ENCODE measurements at regions not wholly inside any gene's neighbourhood (a gene's known extent, or its start where the extent isn't known, plus 50 kb on each side); places are given as distances from the start of the nearest gene placed in this dataset.
"Not testable (repeated sequence)": the region's sequence is repeated elsewhere in the genome, so short reads cannot be mapped to it uniquely, and the experiment has no call there.

DNA sequence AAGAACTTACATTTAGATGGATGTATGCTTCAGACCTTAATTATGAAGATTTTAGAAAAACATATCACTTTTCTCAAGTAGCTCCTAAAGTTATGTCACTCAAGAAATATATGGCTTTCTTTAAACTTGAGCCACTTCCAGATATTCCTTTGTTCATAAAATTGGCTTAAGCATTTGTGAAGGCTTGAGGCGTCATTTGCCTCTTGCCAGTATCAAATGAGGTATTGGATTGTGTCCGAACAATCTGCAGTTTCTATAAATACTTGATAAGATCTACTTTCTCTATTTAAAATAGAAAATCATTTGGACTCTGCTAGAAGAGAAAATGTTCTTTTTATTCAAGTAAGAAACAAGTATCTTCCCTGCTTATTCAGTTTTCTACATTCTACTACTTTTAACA lies 102.6 kb downstream of the RSL24D1 start:
- DNase-seq: no peak
- no peaks in the 10 kb centered on the region for H3K27me3 ChIP-seq
- no peak for ATAC-seq (ENCODE audit: low FRiP score in 2 of 2)
- no peaks in the 10 kb centered on the region for H3K4me1 ChIP-seq
- H3K9me3 ChIP-seq: no peaks in the 10 kb centered on the region
- no peaks in the 10 kb centered on the region for H3K36me3 ChIP-seq
- TF ChIP-seq, protein P1, sequence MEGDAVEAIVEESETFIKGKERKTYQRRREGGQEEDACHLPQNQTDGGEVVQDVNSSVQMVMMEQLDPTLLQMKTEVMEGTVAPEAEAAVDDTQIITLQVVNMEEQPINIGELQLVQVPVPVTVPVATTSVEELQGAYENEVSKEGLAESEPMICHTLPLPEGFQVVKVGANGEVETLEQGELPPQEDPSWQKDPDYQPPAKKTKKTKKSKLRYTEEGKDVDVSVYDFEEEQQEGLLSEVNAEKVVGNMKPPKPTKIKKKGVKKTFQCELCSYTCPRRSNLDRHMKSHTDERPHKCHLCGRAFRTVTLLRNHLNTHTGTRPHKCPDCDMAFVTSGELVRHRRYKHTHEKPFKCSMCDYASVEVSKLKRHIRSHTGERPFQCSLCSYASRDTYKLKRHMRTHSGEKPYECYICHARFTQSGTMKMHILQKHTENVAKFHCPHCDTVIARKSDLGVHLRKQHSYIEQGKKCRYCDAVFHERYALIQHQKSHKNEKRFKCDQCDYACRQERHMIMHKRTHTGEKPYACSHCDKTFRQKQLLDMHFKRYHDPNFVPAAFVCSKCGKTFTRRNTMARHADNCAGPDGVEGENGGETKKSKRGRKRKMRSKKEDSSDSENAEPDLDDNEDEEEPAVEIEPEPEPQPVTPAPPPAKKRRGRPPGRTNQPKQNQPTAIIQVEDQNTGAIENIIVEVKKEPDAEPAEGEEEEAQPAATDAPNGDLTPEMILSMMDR (IDR thresholded peaks at IDR 0.05): no peak
- TF ChIP-seq POLR2A (IDR thresholded peaks at IDR 0.05): no peak
- no peak for TF ChIP-seq POLR2AphosphoS5 (IDR thresholded peaks at IDR 0.05)
- TF ChIP-seq EP300 (IDR thresholded peaks at IDR 0.05): no peak
- H3K4me3 ChIP-seq: no peak overlapping the region
- 57 to 75% methylated on average over 2 of the region's 2 CpGs for WGBS, 2 donors
- H3K27ac ChIP-seq: no peak overlapping the region

DNA sequence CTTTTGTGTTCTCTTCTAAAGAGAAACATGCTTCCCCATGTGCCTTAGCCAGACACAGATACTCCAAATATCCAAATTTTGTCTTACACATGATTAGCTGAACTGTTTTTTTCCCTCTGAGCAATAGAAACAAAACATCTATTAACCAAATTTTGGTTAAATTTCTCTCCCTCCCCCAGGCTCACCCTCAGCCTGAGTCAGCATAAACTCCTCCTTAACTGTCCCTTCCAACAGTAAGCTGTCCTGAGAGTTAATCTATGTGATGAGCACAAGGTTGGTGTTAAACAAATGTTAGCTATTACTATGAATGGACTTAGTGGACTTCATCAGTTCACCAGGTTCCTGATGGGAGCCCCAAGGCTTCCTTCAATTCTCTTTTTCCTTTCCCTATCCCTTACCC lies 108.5 kb downstream of the RSL24D1 start:
- no peak for ATAC-seq (ENCODE audit: low FRiP score in 2 of 2)
- H3K36me3 ChIP-seq: no peaks in the 10 kb centered on the region
- H3K9me3 ChIP-seq: no peaks in the 10 kb centered on the region
- TF ChIP-seq, protein P1 (IDR thresholded peaks at IDR 0.05): no peak
- TF ChIP-seq POLR2A (IDR thresholded peaks at IDR 0.05) (no peak), POLR2AphosphoS5 (IDR thresholded peaks at IDR 0.05) (no peak), EP300 (IDR thresholded peaks at IDR 0.05) (no peak)
- no peak overlapping the region for H3K4me3 ChIP-seq
- no peak for DNase-seq
- H3K27me3 ChIP-seq: no peaks in the 10 kb centered on the region
- no peaks in the 10 kb centered on the region for H3K4me1 ChIP-seq
- no peak overlapping the region for H3K27ac ChIP-seq

DNA sequence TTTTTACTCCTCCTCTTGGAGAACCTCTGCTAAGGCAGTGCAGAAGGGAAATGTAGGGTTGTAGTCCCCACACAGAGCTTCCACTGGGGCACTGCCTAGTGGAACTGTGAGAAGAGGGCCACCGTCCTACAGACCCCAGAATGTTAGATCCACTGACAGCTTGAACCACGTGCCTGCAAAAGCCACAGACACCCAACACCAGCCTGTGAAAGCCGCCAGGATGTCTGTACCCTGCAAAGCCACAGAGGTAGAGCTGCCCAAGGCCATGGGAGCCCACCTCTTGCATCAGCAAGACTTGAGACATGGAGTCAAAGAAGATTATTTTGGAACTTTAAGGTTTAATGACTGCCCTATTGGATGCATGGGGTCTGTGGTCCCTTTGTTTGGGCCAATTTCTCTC lies 112.1 kb downstream of the RSL24D1 start:
- no peak for TF ChIP-seq POLR2A (IDR thresholded peaks at IDR 0.05)
- TF ChIP-seq, protein P1 (IDR thresholded peaks at IDR 0.05): no peak
- no peak for TF ChIP-seq POLR2AphosphoS5 (IDR thresholded peaks at IDR 0.05)
- TF ChIP-seq EP300 (IDR thresholded peaks at IDR 0.05): no peak
- H3K27ac ChIP-seq: no peak overlapping the region
- no peaks in the 10 kb centered on the region for H3K9me3 ChIP-seq
- H3K4me1 ChIP-seq: no peaks in the 10 kb centered on the region
- WGBS, 2 donors: 77 to 82% methylated on average over 2 to 3 of the region's 3 CpGs
- ATAC-seq (ENCODE audit: low FRiP score in 2 of 2): no peak
- DNase-seq: no peak
- no peak overlapping the region for H3K4me3 ChIP-seq
- no peaks in the 10 kb centered on the region for H3K27me3 ChIP-seq
- H3K36me3 ChIP-seq: no peaks in the 10 kb centered on the region

DNA sequence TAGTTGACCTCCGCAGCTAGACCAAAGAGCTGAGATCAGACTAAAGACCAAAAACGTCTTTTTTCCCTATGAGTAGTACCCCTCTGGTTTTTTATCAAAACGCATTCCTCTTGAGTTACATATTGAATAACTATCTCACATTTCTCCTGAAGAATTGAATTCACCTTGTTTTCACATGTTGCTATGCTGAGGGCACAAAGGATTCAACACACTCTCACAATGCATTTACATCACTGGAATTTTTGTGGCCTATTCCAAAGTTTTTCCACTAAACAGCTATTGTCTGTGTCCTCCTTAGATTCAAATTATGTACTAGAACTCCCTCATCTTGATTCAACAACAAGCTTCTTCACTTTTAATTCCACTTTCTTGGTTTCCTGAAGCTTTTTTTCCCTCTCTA lies 112.5 kb downstream of the RSL24D1 start:
- DNase-seq (no peak), ATAC-seq (ENCODE audit: low FRiP score in 2 of 2) (no peak)
- Histone ChIP-seq H3K4me3 (no peak overlapping the region), H3K27ac (no peak overlapping the region), H3K27me3 (no peaks in the 10 kb centered on the region), H3K9me3 (peaks cover 0 to under 1% (median 0%) of the 10 kb centered on the region in 4 donors), H3K4me1 (no peaks in the 10 kb centered on the region), H3K36me3 (no peaks in the 10 kb centered on the region)
- 67 to 71% methylated on average over 3 of the region's 3 CpGs for WGBS, 2 donors
- TF ChIP-seq EP300 (IDR thresholded peaks at IDR 0.05) (no peak), POLR2AphosphoS5 (IDR thresholded peaks at IDR 0.05) (no peak), POLR2A (IDR thresholded peaks at IDR 0.05) (no peak)
- TF ChIP-seq, protein P1 (IDR thresholded peaks at IDR 0.05): no peak

DNA sequence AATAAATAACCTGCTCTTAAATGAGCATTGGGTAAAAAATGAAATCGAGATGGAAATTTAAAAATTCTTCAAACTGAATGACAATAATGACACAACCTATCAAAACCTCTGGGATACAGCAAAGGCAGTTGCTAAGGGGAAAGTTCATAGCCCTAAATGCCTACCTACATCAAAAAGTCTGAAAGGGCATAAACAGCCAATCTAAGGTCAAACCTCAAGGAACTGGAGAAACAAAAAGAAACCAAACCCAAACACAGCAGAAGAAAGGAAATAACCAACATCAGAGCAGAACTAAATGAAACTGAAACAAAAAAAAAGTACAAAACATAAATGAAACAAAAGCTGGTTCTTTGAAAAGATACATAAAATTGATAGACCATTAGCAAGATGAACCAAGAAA lies 119.7 kb downstream of the RSL24D1 start:
- H3K4me1 ChIP-seq: not testable (repeated sequence)
- WGBS, 2 donors: 84 to 91% methylated on average over 1 of the region's 1 CpG

More for the DNA sequence above, 119.7 kb downstream of the RSL24D1 start:
- H3K36me3 ChIP-seq; H3K27ac ChIP-seq; ATAC-seq (ENCODE audit: low FRiP score in 2 of 2); H3K9me3 ChIP-seq; H3K4me3 ChIP-seq; H3K27me3 ChIP-seq; DNase-seq: not testable (repeated sequence)
